Osteoblast (primary cell): ENCODE measurements at regions not wholly inside any gene's neighbourhood (a gene's known extent, or its start where the extent isn't known, plus 50 kb on each side); places are given as distances from the start of the nearest gene placed in this dataset.

Experiments
- DNase-seq: peaks from one replicate; pipeline ENCODE4 v3.0.0; 2011; ENCODE audit warnings: low spot score, mixed read lengths; ENCODE audit not compliant: insufficient read length; ENCODE audit errors: missing footprints
- H2AFZ ChIP-seq: 2 replicates; pipeline ENCODE4 v1.6.0; 2011; ENCODE audit warnings: mild to moderate bottlenecking, low read length
- H3K27ac ChIP-seq: 2 replicates; pipeline ENCODE4 v1.5.1; 2011; ENCODE audit warnings: mild to moderate bottlenecking, low read depth, low read length, moderate library complexity
- H3K27me3 ChIP-seq: 2 replicates; pipeline ENCODE4 v1.6.0; 2012; ENCODE audit warnings: mild to moderate bottlenecking, control low read depth, inconsistent platforms, low read length, moderate library complexity; ENCODE audit not compliant: insufficient read depth
- H3K36me3 ChIP-seq: 2 replicates; pipeline ENCODE4 v1.5.1; 2011; ENCODE audit warnings: mild to moderate bottlenecking, low read length, control low read depth, moderate library complexity; ENCODE audit not compliant: insufficient read depth
- H3K4me1 ChIP-seq: 2 replicates; pipeline ENCODE4 v1.5.1; 2011; ENCODE audit warnings: mild to moderate bottlenecking, low read length, control low read depth, moderate library complexity; ENCODE audit not compliant: insufficient read depth
- H3K4me2 ChIP-seq: 2 replicates; pipeline ENCODE4 v1.6.0; 2011; ENCODE audit warnings: mild to moderate bottlenecking, low read length; ENCODE audit not compliant: insufficient read depth
- H3K4me3 ChIP-seq: fragments of 200-600 bp; sonication (generic); 3 replicates; pipeline ENCODE4 v1.5.1; 2012; ENCODE audit warnings: mild to moderate bottlenecking, low read length, inconsistent platforms; ENCODE audit not compliant: insufficient read depth
- H3K79me2 ChIP-seq: 2 replicates; pipeline ENCODE4 v1.6.0; 2012; ENCODE audit warnings: mild to moderate bottlenecking, low read length, control low read depth, inconsistent platforms; ENCODE audit not compliant: insufficient read depth
- H3K9me3 ChIP-seq: 2 replicates; pipeline ENCODE4 v1.5.1; 2011; ENCODE audit warnings: low read depth, low read length, control low read depth
- H4K20me1 ChIP-seq: 2 replicates; pipeline ENCODE4 v1.6.0; 2012; ENCODE audit warnings: mild to moderate bottlenecking, low read length, control low read depth; ENCODE audit not compliant: insufficient read depth
- CTCF ChIP-seq: IDR thresholded peaks from 2 replicates; pipeline ENCODE4 v1.5.1; 2011; ENCODE audit warnings: mild to moderate bottlenecking, low read depth, low read length, moderate library complexity; ENCODE audit errors: extremely low read depth

GRCh38 chr5:13508559-13508958, 435.9 kb downstream of the DNAH5 start:
- H2AFZ ChIP-seq = no peak overlapping the region
- H3K4me1 ChIP-seq = no peaks in the 10 kb centered on the region
- no peaks in the 10 kb centered on the region for H4K20me1 ChIP-seq
- no peak for TF ChIP-seq CTCF
- DNase-seq = no peak
- H3K27me3 ChIP-seq = no peaks in the 10 kb centered on the region
- no peak overlapping the region for H3K4me2 ChIP-seq
- no peak overlapping the region for H3K4me3 ChIP-seq
- H3K36me3 ChIP-seq = no peaks in the 10 kb centered on the region
- H3K79me2 ChIP-seq = no peaks in the 10 kb centered on the region
- H3K9me3 ChIP-seq = peaks cover 4% of the 10 kb centered on the region
- H3K27ac ChIP-seq = no peak overlapping the region

- H3K4me1 ChIP-seq = no peaks in the 10 kb centered on the region
Observed at GRCh38 chr5:13505326-13505725, 439.2 kb downstream of the DNAH5 start.

GRCh38 chr5:13503017-13503416, 441.5 kb downstream of the DNAH5 start:
- no peaks in the 10 kb centered on the region for H4K20me1 ChIP-seq
- TF ChIP-seq CTCF = no peak
- H2AFZ ChIP-seq = no peak overlapping the region

More at GRCh38 chr5:13505326-13505725, 439.2 kb downstream of the DNAH5 start:
- Histone ChIP-seq H4K20me1 (no peaks in the 10 kb centered on the region), H3K36me3 (no peaks in the 10 kb centered on the region), H3K27me3 (no peaks in the 10 kb centered on the region), H3K79me2 (no peaks in the 10 kb centered on the region), H3K27ac (no peak overlapping the region), H3K4me3 (no peak overlapping the region), H2AFZ (no peak overlapping the region), H3K4me2 (no peak overlapping the region), H3K9me3 (no peaks in the 10 kb centered on the region)
- TF ChIP-seq CTCF = no peak
- no peak for DNase-seq

GRCh38 chr5:13501176-13501575, 443.3 kb downstream of the DNAH5 start:
- no peak overlapping the region for H3K4me3 ChIP-seq
- H3K9me3 ChIP-seq = no peaks in the 10 kb centered on the region
- no peaks in the 10 kb centered on the region for H4K20me1 ChIP-seq
- H3K27ac ChIP-seq = no peak overlapping the region
- no peak overlapping the region for H3K4me2 ChIP-seq
- no peaks in the 10 kb centered on the region for H3K4me1 ChIP-seq
- H3K36me3 ChIP-seq = no peaks in the 10 kb centered on the region
- H3K27me3 ChIP-seq = no peaks in the 10 kb centered on the region
- TF ChIP-seq CTCF = no peak
- DNase-seq = no peak
- H3K79me2 ChIP-seq = no peaks in the 10 kb centered on the region
- H2AFZ ChIP-seq = no peak overlapping the region

More at GRCh38 chr5:13503017-13503416, 441.5 kb downstream of the DNAH5 start:
- Histone ChIP-seq H3K27me3 (no peaks in the 10 kb centered on the region), H3K4me1 (no peaks in the 10 kb centered on the region), H3K36me3 (no peaks in the 10 kb centered on the region), H3K27ac (no peak overlapping the region), H3K9me3 (no peaks in the 10 kb centered on the region), H3K4me2 (no peak overlapping the region), H3K79me2 (no peaks in the 10 kb centered on the region), H3K4me3 (no peak overlapping the region)
- no peak for DNase-seq
